ENCODE measurements at regions not wholly inside any gene's neighbourhood (a gene's known extent, or its start where the extent isn't known, plus 50 kb on each side); places are given as distances from the start of the nearest gene placed in this dataset.

DNA sequence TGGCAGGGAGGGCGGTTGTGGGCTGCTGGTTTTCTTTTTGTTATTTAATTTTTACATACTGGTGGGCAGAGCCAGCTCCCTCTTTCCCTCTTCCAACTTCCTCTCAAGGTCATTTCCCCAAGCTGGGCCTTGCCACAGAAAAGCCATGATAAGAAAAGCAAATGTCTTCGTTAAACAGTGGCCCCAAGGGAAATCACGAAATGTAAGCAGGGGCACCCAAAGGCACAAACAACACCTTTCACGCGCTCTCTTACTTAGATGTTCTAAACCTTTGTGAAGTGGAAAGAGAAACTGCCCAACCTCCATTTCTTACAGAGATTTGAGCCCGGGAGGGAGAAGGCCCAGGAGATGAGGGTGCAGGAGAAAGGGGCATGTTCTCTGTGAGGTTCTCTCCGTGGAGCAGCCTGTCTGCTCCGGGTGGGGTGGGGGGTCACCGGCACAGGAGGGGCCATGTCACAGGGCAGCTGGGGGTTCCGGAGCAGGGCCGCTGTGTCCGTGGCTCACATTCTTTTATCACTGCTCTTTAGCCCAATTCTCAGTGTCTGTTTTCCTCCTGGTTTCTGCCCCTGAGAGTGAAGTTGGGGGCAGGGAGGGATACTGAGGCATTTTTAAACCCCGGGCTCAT lies 190.7 kb upstream of the GATA6 start:
- TF ChIP-seq YY1 (IDR thresholded peaks at IDR 0.05; ENCODE audit: extremely low read depth, insufficient replicate concordance, low read depth, low read length) (no peak), EZH2 (IDR thresholded peaks at IDR 0.05) (no peak), SRF (IDR thresholded peaks at IDR 0.05; ENCODE audit: low read depth) (no peak), SIN3A (IDR thresholded peaks at IDR 0.05; ENCODE audit: low read depth) (no peak), POLR2AphosphoS5 (IDR thresholded peaks at IDR 0.05; ENCODE audit: low read depth, low read length) (no peak), POLR2A (IDR thresholded peaks at IDR 0.05; ENCODE audit: borderline replicate concordance, extremely low read depth, insufficient read depth, insufficient read length) (no peak), EGR1 (IDR thresholded peaks at IDR 0.05; ENCODE audit: low read depth) (no peak), SP1 (IDR thresholded peaks at IDR 0.05; ENCODE audit: low read depth) (no peak), EZH2phosphoT487 (IDR thresholded peaks at IDR 0.05; ENCODE audit: borderline replicate concordance) (no peak), JUND (IDR thresholded peaks at IDR 0.05) (no peak), ZFX (IDR thresholded peaks at IDR 0.05) (no peak)
- TF ChIP-seq, protein P1, sequence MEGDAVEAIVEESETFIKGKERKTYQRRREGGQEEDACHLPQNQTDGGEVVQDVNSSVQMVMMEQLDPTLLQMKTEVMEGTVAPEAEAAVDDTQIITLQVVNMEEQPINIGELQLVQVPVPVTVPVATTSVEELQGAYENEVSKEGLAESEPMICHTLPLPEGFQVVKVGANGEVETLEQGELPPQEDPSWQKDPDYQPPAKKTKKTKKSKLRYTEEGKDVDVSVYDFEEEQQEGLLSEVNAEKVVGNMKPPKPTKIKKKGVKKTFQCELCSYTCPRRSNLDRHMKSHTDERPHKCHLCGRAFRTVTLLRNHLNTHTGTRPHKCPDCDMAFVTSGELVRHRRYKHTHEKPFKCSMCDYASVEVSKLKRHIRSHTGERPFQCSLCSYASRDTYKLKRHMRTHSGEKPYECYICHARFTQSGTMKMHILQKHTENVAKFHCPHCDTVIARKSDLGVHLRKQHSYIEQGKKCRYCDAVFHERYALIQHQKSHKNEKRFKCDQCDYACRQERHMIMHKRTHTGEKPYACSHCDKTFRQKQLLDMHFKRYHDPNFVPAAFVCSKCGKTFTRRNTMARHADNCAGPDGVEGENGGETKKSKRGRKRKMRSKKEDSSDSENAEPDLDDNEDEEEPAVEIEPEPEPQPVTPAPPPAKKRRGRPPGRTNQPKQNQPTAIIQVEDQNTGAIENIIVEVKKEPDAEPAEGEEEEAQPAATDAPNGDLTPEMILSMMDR (IDR thresholded peaks at IDR 0.05 in 2 of 3, conservative IDR thresholded peaks at IDR 0.05 in 1 of 3; ENCODE audit: borderline replicate concordance in 1 of 3, insufficient read depth in 1 of 3, low read depth in 2 of 3, low read length in 2 of 3): no peak
- TF ChIP-seq, protein P2, sequence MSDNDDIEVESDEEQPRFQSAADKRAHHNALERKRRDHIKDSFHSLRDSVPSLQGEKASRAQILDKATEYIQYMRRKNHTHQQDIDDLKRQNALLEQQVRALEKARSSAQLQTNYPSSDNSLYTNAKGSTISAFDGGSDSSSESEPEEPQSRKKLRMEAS (IDR thresholded peaks at IDR 0.05): no peak
- TF ChIP-seq, protein P3, sequence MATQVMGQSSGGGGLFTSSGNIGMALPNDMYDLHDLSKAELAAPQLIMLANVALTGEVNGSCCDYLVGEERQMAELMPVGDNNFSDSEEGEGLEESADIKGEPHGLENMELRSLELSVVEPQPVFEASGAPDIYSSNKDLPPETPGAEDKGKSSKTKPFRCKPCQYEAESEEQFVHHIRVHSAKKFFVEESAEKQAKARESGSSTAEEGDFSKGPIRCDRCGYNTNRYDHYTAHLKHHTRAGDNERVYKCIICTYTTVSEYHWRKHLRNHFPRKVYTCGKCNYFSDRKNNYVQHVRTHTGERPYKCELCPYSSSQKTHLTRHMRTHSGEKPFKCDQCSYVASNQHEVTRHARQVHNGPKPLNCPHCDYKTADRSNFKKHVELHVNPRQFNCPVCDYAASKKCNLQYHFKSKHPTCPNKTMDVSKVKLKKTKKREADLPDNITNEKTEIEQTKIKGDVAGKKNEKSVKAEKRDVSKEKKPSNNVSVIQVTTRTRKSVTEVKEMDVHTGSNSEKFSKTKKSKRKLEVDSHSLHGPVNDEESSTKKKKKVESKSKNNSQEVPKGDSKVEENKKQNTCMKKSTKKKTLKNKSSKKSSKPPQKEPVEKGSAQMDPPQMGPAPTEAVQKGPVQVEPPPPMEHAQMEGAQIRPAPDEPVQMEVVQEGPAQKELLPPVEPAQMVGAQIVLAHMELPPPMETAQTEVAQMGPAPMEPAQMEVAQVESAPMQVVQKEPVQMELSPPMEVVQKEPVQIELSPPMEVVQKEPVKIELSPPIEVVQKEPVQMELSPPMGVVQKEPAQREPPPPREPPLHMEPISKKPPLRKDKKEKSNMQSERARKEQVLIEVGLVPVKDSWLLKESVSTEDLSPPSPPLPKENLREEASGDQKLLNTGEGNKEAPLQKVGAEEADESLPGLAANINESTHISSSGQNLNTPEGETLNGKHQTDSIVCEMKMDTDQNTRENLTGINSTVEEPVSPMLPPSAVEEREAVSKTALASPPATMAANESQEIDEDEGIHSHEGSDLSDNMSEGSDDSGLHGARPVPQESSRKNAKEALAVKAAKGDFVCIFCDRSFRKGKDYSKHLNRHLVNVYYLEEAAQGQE (IDR thresholded peaks at IDR 0.05; ENCODE audit: low read depth): no peak

Data from HCT116 (cell line).